ENCODE measurements at regions not wholly inside any gene's neighbourhood (a gene's known extent, or its start where the extent isn't known, plus 50 kb on each side); places are given as distances from the start of the nearest gene placed in this dataset.

- TF ChIP-seq JUND (IDR thresholded peaks at IDR 0.05) (no peak), POLR2A (IDR thresholded peaks at IDR 0.05; ENCODE audit: borderline replicate concordance, extremely low read depth, insufficient read depth, insufficient read length) (no peak), EGR1 (IDR thresholded peaks at IDR 0.05; ENCODE audit: low read depth) (no peak)
These were observed 112.1 kb upstream of the FGF3 start for GRCh38 chr11:69931060-69931910.

All from HCT116 (cell line).